ENCODE measurements at regions not wholly inside any gene's neighbourhood (a gene's known extent, or its start where the extent isn't known, plus 50 kb on each side); places are given as distances from the start of the nearest gene placed in this dataset.
"Not testable (repeated sequence)": the region's sequence is repeated elsewhere in the genome, so short reads cannot be mapped to it uniquely, and the experiment has no call there.

- peaks cover 26% of the 10 kb centered on the region for H3K4me1 ChIP-seq (ENCODE audit: low read depth)
- not testable (repeated sequence) for H3K27ac ChIP-seq; H3K9me3 ChIP-seq (ENCODE audit: low read depth); H3K36me3 ChIP-seq; H3K27me3 ChIP-seq; H3K4me3 ChIP-seq
- peak in 1 of 2 donors; percentile 15 for DNase-seq (ENCODE audit: low read depth in 1 of 2, low spot score in 1 of 2)
These were observed 75.1 kb downstream of the KBTBD2 start for GRCh38 chr7:32816409-32816948.

- H3K27ac ChIP-seq; H3K27me3 ChIP-seq; H3K4me3 ChIP-seq; DNase-seq (ENCODE audit: low read depth in 1 of 2, low spot score in 1 of 2); H3K9me3 ChIP-seq (ENCODE audit: low read depth); H3K36me3 ChIP-seq: not testable (repeated sequence)
- H3K4me1 ChIP-seq (ENCODE audit: low read depth), result peaks cover 26% of the 10 kb centered on the region
These were observed 76.8 kb downstream of the KBTBD2 start for GRCh38 chr7:32814779-32815178.

GRCh38 chr7:32809871-32810270 lies 81.7 kb downstream of the KBTBD2 start:
- peaks cover 11% of the 10 kb centered on the region for H3K4me1 ChIP-seq (ENCODE audit: low read depth)
- no peaks in the 10 kb centered on the region for H3K27me3 ChIP-seq
- H3K27ac ChIP-seq, result no peak overlapping the region
- H3K4me3 ChIP-seq, result no peak overlapping the region
- H3K36me3 ChIP-seq, result no peaks in the 10 kb centered on the region
- no peak for DNase-seq (ENCODE audit: low read depth in 1 of 2, low spot score in 1 of 2)
- no peak for TF ChIP-seq CTCF (IDR thresholded peaks at IDR 0.05; ENCODE audit: low read depth, low read length)
- H3K9me3 ChIP-seq (ENCODE audit: low read depth), result no peaks in the 10 kb centered on the region

- Histone ChIP-seq H3K9me3 (ENCODE audit: low read depth) (no peaks in the 10 kb centered on the region), H3K4me3 (no peak overlapping the region), H3K36me3 (no peaks in the 10 kb centered on the region), H3K27me3 (no peaks in the 10 kb centered on the region), H3K4me1 (ENCODE audit: low read depth) (peaks cover 6% of the 10 kb centered on the region), H3K27ac (no peak overlapping the region)
- DNase-seq (ENCODE audit: low read depth in 1 of 2, low spot score in 1 of 2), result no peak
- no peak for TF ChIP-seq CTCF (IDR thresholded peaks at IDR 0.05; ENCODE audit: low read depth, low read length)
These were observed 82.2 kb downstream of the KBTBD2 start for GRCh38 chr7:32809347-32809746.

GRCh38 chr7:32803406-32804141 lies 88.0 kb downstream of the KBTBD2 start:
- Histone ChIP-seq H3K4me1 (ENCODE audit: low read depth) (no peaks in the 10 kb centered on the region), H3K27me3 (no peaks in the 10 kb centered on the region), H3K36me3 (no peaks in the 10 kb centered on the region), H3K9me3 (ENCODE audit: low read depth) (no peaks in the 10 kb centered on the region), H3K4me3 (no peak overlapping the region), H3K27ac (no peak overlapping the region)
- no peak for DNase-seq (ENCODE audit: low read depth in 1 of 2, low spot score in 1 of 2)
- no peak for TF ChIP-seq CTCF (IDR thresholded peaks at IDR 0.05; ENCODE audit: low read depth, low read length)

GRCh38 chr7:32802305-32802910 lies 89.2 kb downstream of the KBTBD2 start:
- TF ChIP-seq CTCF (IDR thresholded peaks at IDR 0.05; ENCODE audit: low read depth, low read length), result no peak
- no peak for DNase-seq (ENCODE audit: low read depth in 1 of 2, low spot score in 1 of 2)
- no peak overlapping the region for H3K27ac ChIP-seq
- H3K36me3 ChIP-seq, result no peaks in the 10 kb centered on the region
- H3K4me3 ChIP-seq, result no peak overlapping the region
- no peaks in the 10 kb centered on the region for H3K4me1 ChIP-seq (ENCODE audit: low read depth)
- H3K9me3 ChIP-seq (ENCODE audit: low read depth), result no peaks in the 10 kb centered on the region
- no peaks in the 10 kb centered on the region for H3K27me3 ChIP-seq

- H3K36me3 ChIP-seq; H3K9me3 ChIP-seq (ENCODE audit: low read depth); H3K4me1 ChIP-seq (ENCODE audit: low read depth); H3K4me3 ChIP-seq; H3K27ac ChIP-seq; H3K27me3 ChIP-seq; DNase-seq (ENCODE audit: low read depth in 1 of 2, low spot score in 1 of 2): not testable (repeated sequence)
These were observed 98.5 kb downstream of the KBTBD2 start for GRCh38 chr7:32793053-32793452.

- not testable (repeated sequence) for H3K4me1 ChIP-seq (ENCODE audit: low read depth); H3K4me3 ChIP-seq; H3K9me3 ChIP-seq (ENCODE audit: low read depth); H3K36me3 ChIP-seq; H3K27me3 ChIP-seq; H3K27ac ChIP-seq
- peak in 1 of 2 donors; percentile 52 for DNase-seq (ENCODE audit: low read depth in 1 of 2, low spot score in 1 of 2)
These were observed 100.7 kb downstream of the KBTBD2 start for GRCh38 chr7:32790766-32791430.

GRCh38 chr7:32789266-32789665 lies 102.3 kb downstream of the KBTBD2 start:
- H3K4me3 ChIP-seq; H3K36me3 ChIP-seq; H3K4me1 ChIP-seq (ENCODE audit: low read depth); H3K9me3 ChIP-seq (ENCODE audit: low read depth); H3K27me3 ChIP-seq; DNase-seq (ENCODE audit: low read depth in 1 of 2, low spot score in 1 of 2); H3K27ac ChIP-seq: not testable (repeated sequence)
